Uterus (tissue), 2 donors: ENCODE measurements at regions not wholly inside any gene's neighbourhood (a gene's known extent, or its start where the extent isn't known, plus 50 kb on each side); places are given as distances from the start of the nearest gene placed in this dataset.

Experiments
- CTCF ChIP-seq, 4 experiments: fragments of 200-600 bp in 2 of 4; fragments of 450-650 bp in 2 of 4; sonication (generic) in 2 of 4; IDR thresholded peaks; one replicate each; pipeline ENCODE4 v1.5.1; 2016 to 2019; ENCODE audit warnings: antibody characterized with exemption in 4 of 4, mild to moderate bottlenecking in 2 of 4, moderate library complexity in 1 of 4
- POLR2A ChIP-seq, 2 donors: fragments of 450-650 bp; IDR thresholded peaks; one replicate each; pipeline ENCODE4 v1.6.1; 2016; ENCODE audit warnings: antibody characterized with exemption in 2 of 2, mild to moderate bottlenecking in 1 of 2, moderate library complexity in 1 of 2

DNA sequence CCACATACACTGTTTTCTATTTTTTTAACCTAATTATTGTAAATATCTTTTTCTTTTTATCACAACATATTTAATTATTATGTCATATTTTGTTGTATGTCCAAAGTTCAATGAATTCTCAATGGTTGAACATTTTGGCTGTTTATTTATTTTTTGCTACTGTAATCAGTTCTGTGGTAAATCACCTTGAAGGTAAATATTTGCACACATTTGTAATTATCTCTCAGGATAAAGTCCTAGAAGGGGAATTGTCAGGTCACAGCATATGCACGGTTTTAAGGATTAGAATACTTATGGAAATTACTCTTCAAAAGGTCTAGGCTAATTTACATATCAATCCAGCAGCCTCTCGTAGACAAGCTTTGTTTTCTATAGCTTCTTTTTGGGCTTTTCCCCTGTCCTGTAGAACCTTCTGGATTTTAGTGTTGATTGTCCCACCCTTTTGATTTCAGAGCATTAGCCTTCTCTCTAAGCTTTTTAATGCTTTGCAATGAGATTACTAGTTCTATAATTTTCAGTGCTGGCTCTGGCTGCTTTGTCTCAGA is 362.6 kb downstream of the KCNRG start:
- TF ChIP-seq CTCF (IDR thresholded peaks at IDR 0.05) (no peak), POLR2A (IDR thresholded peaks at IDR 0.05) (no peak)
